Chondrocyte (in vitro differentiated cells): ENCODE measurements at regions not wholly inside any gene's neighbourhood (a gene's known extent, or its start where the extent isn't known, plus 50 kb on each side); places are given as distances from the start of the nearest gene placed in this dataset.
A peak's percentile ranks its signal among the peaks of the same experiment; 100 is the strongest.

Experiments
- DNase-seq: peaks from one replicate; pipeline ENCODE4 v3.0.0; 2021; ENCODE audit warnings: mixed read lengths, low spot score
- H3K27ac Mint-ChIP-seq: one replicate; pipeline ENCODE4 v1.8.0; 2021; ENCODE audit warnings: mild to moderate bottlenecking, moderate library complexity, mixed read lengths; ENCODE audit not compliant: unreplicated experiment
- H3K27me3 Mint-ChIP-seq: 2 replicates; pipeline ENCODE4 v1.8.0; 2021; ENCODE audit warnings: low read depth, mixed read lengths
- H3K36me3 Mint-ChIP-seq: 2 replicates; pipeline ENCODE4 v1.8.0; 2021; ENCODE audit warnings: low read depth, mixed read lengths
- H3K4me1 Mint-ChIP-seq: 2 replicates; pipeline ENCODE4 v1.8.0; 2021; ENCODE audit warnings: low read depth, mild to moderate bottlenecking, mixed read lengths
- H3K4me3 Mint-ChIP-seq: one replicate; pipeline ENCODE4 v1.8.0; 2021; ENCODE audit warnings: mild to moderate bottlenecking, moderate library complexity, mixed read lengths; ENCODE audit not compliant: unreplicated experiment
- H3K9me3 Mint-ChIP-seq: 2 replicates; pipeline ENCODE4 v1.8.0; 2021; ENCODE audit warnings: low read depth, mixed read lengths
- TF ChIP-seq, protein P1 (sequence below): fragments of 200-600 bp; sonication (generic); IDR thresholded peaks from 2 replicates; pipeline ENCODE4 v1.5.0; 2021; ENCODE audit warnings: antibody characterized with exemption, mild to moderate bottlenecking, moderate library complexity

DNA sequence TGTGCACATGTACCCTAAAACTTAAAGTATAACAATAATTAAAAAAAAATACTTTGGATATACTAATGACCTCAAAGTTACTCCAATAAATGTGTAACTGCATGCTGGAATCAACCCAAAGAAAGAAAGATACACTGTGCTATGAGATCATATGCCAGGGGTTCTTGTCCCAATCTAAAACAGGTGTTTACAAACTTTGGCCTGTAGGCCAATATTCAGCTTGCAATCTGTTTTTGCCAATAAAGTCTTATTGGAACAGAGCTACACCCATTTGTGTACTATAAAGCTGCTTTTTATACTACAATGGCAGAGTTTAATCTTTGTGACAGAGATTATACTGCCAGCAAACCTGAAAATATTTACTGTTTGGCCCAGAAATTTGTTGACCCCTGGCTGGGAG, 138.8 kb upstream of the AFF2 start:
- no peak overlapping the region for H3K27ac Mint-ChIP-seq
- no peaks in the 10 kb centered on the region for H3K36me3 Mint-ChIP-seq
- H3K27me3 Mint-ChIP-seq: no peaks in the 10 kb centered on the region
- peaks cover 20% of the 10 kb centered on the region for H3K4me1 Mint-ChIP-seq
- peaks cover 24% of the 10 kb centered on the region for H3K9me3 Mint-ChIP-seq
- TF ChIP-seq, protein P1, sequence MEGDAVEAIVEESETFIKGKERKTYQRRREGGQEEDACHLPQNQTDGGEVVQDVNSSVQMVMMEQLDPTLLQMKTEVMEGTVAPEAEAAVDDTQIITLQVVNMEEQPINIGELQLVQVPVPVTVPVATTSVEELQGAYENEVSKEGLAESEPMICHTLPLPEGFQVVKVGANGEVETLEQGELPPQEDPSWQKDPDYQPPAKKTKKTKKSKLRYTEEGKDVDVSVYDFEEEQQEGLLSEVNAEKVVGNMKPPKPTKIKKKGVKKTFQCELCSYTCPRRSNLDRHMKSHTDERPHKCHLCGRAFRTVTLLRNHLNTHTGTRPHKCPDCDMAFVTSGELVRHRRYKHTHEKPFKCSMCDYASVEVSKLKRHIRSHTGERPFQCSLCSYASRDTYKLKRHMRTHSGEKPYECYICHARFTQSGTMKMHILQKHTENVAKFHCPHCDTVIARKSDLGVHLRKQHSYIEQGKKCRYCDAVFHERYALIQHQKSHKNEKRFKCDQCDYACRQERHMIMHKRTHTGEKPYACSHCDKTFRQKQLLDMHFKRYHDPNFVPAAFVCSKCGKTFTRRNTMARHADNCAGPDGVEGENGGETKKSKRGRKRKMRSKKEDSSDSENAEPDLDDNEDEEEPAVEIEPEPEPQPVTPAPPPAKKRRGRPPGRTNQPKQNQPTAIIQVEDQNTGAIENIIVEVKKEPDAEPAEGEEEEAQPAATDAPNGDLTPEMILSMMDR: no peak
- no peak overlapping the region for H3K4me3 Mint-ChIP-seq
- no peak for DNase-seq

GRCh38 chrX:148363471-148364235, 136.8 kb upstream of the AFF2 start:
- no peak for DNase-seq

DNA sequence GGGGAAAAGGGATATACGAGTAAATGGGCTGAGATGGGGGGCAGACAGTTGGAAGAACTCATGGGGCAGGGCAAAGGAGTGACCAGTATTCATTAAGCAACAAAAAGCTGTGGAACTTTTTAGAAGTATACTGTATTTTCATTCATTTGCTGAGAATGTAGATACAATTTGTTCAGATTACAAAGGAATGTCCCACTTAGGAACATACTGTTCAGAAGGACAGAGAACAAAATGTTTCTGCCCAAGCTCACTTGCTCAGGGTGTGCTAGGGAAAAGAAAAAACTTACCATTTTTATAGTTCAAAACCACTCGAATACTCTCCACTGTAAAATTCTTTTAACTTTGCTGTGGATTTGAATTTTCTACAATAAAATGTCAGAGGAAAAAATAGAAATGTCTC, 135.2 kb upstream of the AFF2 start:
- Mint-ChIP-seq H3K9me3 (peaks cover 21% of the 10 kb centered on the region), H3K4me1 (peaks cover 20% of the 10 kb centered on the region), H3K27ac (peak overlapping the region; percentile 19), H3K4me3 (no peak overlapping the region), H3K36me3 (no peaks in the 10 kb centered on the region), H3K27me3 (no peaks in the 10 kb centered on the region)
- TF ChIP-seq, protein P1: no peak
- DNase-seq: no peak

More at GRCh38 chrX:148363471-148364235, 136.8 kb upstream of the AFF2 start:
- Mint-ChIP-seq H3K36me3 (no peaks in the 10 kb centered on the region), H3K4me1 (peaks cover 20% of the 10 kb centered on the region), H3K27me3 (no peaks in the 10 kb centered on the region), H3K27ac (peak overlapping the region; percentile 30), H3K4me3 (no peak overlapping the region), H3K9me3 (peaks cover 21% of the 10 kb centered on the region)
- TF ChIP-seq, protein P1: no peak

GRCh38 chrX:148371291-148371690, 129.1 kb upstream of the AFF2 start:
- H3K9me3 Mint-ChIP-seq: peaks cover 35% of the 10 kb centered on the region
- no peaks in the 10 kb centered on the region for H3K4me1 Mint-ChIP-seq
- no peak overlapping the region for H3K27ac Mint-ChIP-seq
- H3K27me3 Mint-ChIP-seq: no peaks in the 10 kb centered on the region
- no peak overlapping the region for H3K4me3 Mint-ChIP-seq
- peaks cover 3% of the 10 kb centered on the region for H3K36me3 Mint-ChIP-seq
- no peak for DNase-seq
- TF ChIP-seq, protein P1: no peak

DNA sequence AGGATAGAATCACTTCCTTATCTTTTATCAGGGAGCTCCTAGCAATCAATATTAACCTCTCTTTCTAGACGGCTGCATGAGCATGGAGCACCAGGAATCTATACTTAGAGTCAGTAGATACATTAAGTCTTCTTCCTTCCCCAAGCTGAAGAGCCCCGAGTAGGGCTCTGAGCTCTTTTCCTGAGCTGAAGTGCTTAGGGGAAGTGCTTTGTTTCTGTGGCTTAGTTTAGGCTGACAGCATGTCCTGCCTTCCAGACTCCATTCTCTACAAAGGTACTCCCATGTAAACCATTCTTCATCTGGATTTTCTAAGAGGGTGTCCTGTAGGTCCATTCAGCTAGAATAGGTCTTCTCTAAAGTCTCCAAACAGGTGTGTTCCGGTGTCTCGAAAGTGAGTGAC, 127.5 kb upstream of the AFF2 start:
- no peaks in the 10 kb centered on the region for H3K4me1 Mint-ChIP-seq
- H3K9me3 Mint-ChIP-seq: peaks cover 34% of the 10 kb centered on the region
- H3K36me3 Mint-ChIP-seq: peaks cover 3% of the 10 kb centered on the region
- no peak for DNase-seq
- H3K27me3 Mint-ChIP-seq: no peaks in the 10 kb centered on the region
- no peak overlapping the region for H3K4me3 Mint-ChIP-seq
- TF ChIP-seq, protein P1: no peak
- H3K27ac Mint-ChIP-seq: no peak overlapping the region
